ENCODE measurements at regions not wholly inside any gene's neighbourhood (a gene's known extent, or its start where the extent isn't known, plus 50 kb on each side); places are given as distances from the start of the nearest gene placed in this dataset.
A peak's percentile ranks its signal among the peaks of the same experiment; 100 is the strongest.

GRCh38 chr11:112548641-112549040 is 288.0 kb upstream of the PLET1 start:
- DNase-seq = no peak

- no peak for DNase-seq
Observed at GRCh38 chr11:112553205-112553731, 292.6 kb upstream of the PLET1 start.

GRCh38 chr11:112554586-112554985 is 293.9 kb upstream of the PLET1 start:
- no peak for DNase-seq

GRCh38 chr11:112555491-112556364 is 295.1 kb upstream of the PLET1 start:
- peak; percentile 70 for DNase-seq

- no peak for DNase-seq
Observed at GRCh38 chr11:112558691-112559090, 298.0 kb upstream of the PLET1 start.

GRCh38 chr11:112563808-112564207 is 303.1 kb upstream of the PLET1 start:
- no peak for DNase-seq

GRCh38 chr11:112564228-112564955 is 303.7 kb upstream of the PLET1 start:
- DNase-seq = no peak

- no peak for DNase-seq
Observed at GRCh38 chr11:112565551-112565950, 304.9 kb upstream of the PLET1 start.

GRCh38 chr11:112566124-112566523 is 305.5 kb upstream of the PLET1 start:
- no peak for DNase-seq

- no peak for DNase-seq
Observed at GRCh38 chr11:112570333-112570732, 309.7 kb upstream of the PLET1 start.

GRCh38 chr11:112579282-112579681 is 318.6 kb upstream of the PLET1 start:
- no peak for DNase-seq

- no peak for DNase-seq
Observed at GRCh38 chr11:112580864-112581263, 320.2 kb upstream of the PLET1 start.

- DNase-seq = no peak
Observed at GRCh38 chr11:112581747-112582146, 321.1 kb upstream of the PLET1 start.

GRCh38 chr11:112582366-112582765 is 321.7 kb upstream of the PLET1 start:
- no peak for DNase-seq

GRCh38 chr11:112583261-112583893 is 322.7 kb upstream of the PLET1 start:
- DNase-seq = no peak

- no peak for DNase-seq
Observed at GRCh38 chr11:112584672-112585071, 324.0 kb upstream of the PLET1 start.

- no peak for DNase-seq
Observed at GRCh38 chr11:112587664-112588063, 327.0 kb upstream of the PLET1 start.

- DNase-seq = peak; percentile 29
Observed at GRCh38 chr11:112588252-112588694, 327.6 kb upstream of the PLET1 start.

GRCh38 chr11:112589155-112589554 is 328.5 kb upstream of the PLET1 start:
- DNase-seq = no peak

- no peak for DNase-seq
Observed at GRCh38 chr11:112590764-112591163, 330.1 kb upstream of the PLET1 start.

GRCh38 chr11:112593440-112593839 is 332.8 kb upstream of the PLET1 start:
- DNase-seq = no peak

GRCh38 chr11:112596324-112596723 is 335.7 kb upstream of the PLET1 start:
- DNase-seq = no peak

- no peak for DNase-seq
Observed at GRCh38 chr11:112597286-112597790, 336.7 kb upstream of the PLET1 start.

Data from stimulated activated CD4-positive, alpha-beta T cell treated with anti-CD3 and anti-CD28 coated beads, Interleukin-4, amount 100 ng/mL, for 1 hour (primary cell).